ENCODE measurements at regions not wholly inside any gene's neighbourhood (a gene's known extent, or its start where the extent isn't known, plus 50 kb on each side); places are given as distances from the start of the nearest gene placed in this dataset.
A peak's percentile ranks its signal among the peaks of the same experiment; 100 is the strongest.

DNA sequence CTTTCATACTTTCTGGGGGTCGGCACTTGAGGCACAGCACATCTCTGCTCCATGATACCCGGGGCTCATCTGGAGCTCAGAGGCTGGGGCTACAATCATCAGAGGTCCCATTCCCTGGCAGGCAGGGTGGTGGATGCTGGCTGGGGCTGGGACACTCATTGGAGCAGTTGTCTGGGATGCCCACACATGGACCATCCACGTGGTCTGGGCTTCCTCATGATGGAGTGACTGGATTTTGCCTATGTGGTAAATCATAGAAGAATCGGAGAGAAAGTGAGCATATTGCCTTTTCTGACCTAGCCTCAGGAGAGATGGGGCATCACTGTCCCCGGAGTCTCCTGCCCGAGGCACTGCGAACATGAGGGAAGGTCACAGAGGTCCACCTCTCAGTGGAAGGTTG is 91.4 kb upstream of the IRS2 start:
- peaks cover 0 to 20% (median 0%) of the 10 kb centered on the region in 7 donors for H3K27me3 ChIP-seq (replicated peaks in 1 of 7)
- WGBS, 5 donors, result 84 to 95% (median 88%) methylated on average over 7 of the region's 7 CpGs
- H3K4me1 ChIP-seq, result peaks cover 0 to 5% (median 0%) of the 10 kb centered on the region in 6 donors
- intact Hi-C loops (cut with DNase I; ENCODE audit: low total_unique reads), result no loop called here
- no peak overlapping the region for H3K27ac ChIP-seq
- no peak for DNase-seq
- no peak for TF ChIP-seq CTCF (IDR thresholded peaks at IDR 0.05 in 8 of 11, conservative IDR thresholded peaks at IDR 0.05 in 3 of 11)
- no peak for TF ChIP-seq POLR2A (IDR thresholded peaks at IDR 0.05)
- TF ChIP-seq POLR2AphosphoS5 (IDR thresholded peaks at IDR 0.05), result no peak
- H3K9me3 ChIP-seq, result no peaks in the 10 kb centered on the region
- no peaks in the 10 kb centered on the region for H3K36me3 ChIP-seq
- no peak overlapping the region for H3K4me3 ChIP-seq

DNA sequence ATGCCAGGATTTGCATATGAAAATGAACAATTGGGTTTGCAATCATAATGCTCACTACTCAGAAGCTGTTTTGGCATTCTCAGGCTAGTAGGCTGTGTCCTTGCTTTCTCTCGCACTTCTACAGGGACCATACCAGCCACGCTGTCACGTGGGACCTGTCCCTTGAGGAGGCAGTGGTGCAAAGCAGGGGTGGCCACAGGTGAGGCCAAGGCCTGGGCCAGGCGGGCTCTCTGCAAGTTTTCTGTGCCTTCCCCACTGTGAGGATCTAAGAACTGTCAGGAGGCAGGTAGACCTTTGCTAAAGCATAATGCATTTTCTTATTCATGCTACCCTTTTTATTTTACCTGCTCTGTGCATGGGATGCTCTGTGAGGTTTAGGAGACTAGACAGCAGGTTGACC is 89.4 kb upstream of the IRS2 start:
- Histone ChIP-seq H3K4me3 (no peak overlapping the region), H3K27me3 (replicated peaks in 1 of 7) (peaks cover 0 to 27% (median 0%) of the 10 kb centered on the region in 7 donors), H3K36me3 (no peaks in the 10 kb centered on the region), H3K27ac (peak overlapping the region in 1 of 8 donors; percentile 40), H3K4me1 (peaks cover 0 to 5% (median 0%) of the 10 kb centered on the region in 6 donors), H3K9me3 (no peaks in the 10 kb centered on the region)
- 73 to 95% (median 90%) methylated on average over 4 of the region's 4 CpGs for WGBS, 5 donors
- DNase-seq, result no peak
- intact Hi-C loops (cut with DNase I; ENCODE audit: low total_unique reads), result no loop called here
- TF ChIP-seq POLR2AphosphoS5 (IDR thresholded peaks at IDR 0.05) (no peak), CTCF (IDR thresholded peaks at IDR 0.05 in 8 of 11, conservative IDR thresholded peaks at IDR 0.05 in 3 of 11) (no peak), POLR2A (IDR thresholded peaks at IDR 0.05) (no peak)

GRCh38 chr13:109874484-109875454 is 88.4 kb upstream of the IRS2 start:
- no peak for DNase-seq
- Histone ChIP-seq H3K4me1 (peaks cover 0 to 9% (median 2%) of the 10 kb centered on the region in 6 donors), H3K9me3 (no peaks in the 10 kb centered on the region), H3K27me3 (replicated peaks in 1 of 7) (peaks cover 0 to 37% (median 0%) of the 10 kb centered on the region in 7 donors), H3K4me3 (no peak overlapping the region), H3K27ac (peak overlapping the region in 3 of 8 donors; percentile 13 to 40 (median 14)), H3K36me3 (no peaks in the 10 kb centered on the region)
- intact Hi-C loops (cut with DNase I; ENCODE audit: low total_unique reads), result no loop called here
- WGBS, 5 donors, result 46 to 67% (median 55%) methylated on average over 6 of the region's 6 CpGs
- no peak for TF ChIP-seq POLR2A (IDR thresholded peaks at IDR 0.05)
- TF ChIP-seq CTCF (IDR thresholded peaks at IDR 0.05 in 8 of 11, conservative IDR thresholded peaks at IDR 0.05 in 3 of 11), result no peak
- no peak for TF ChIP-seq POLR2AphosphoS5 (IDR thresholded peaks at IDR 0.05)
